ENCODE measurements at regions not wholly inside any gene's neighbourhood (a gene's known extent, or its start where the extent isn't known, plus 50 kb on each side); places are given as distances from the start of the nearest gene placed in this dataset.

- no peak for TF ChIP-seq CTCF (IDR thresholded peaks at IDR 0.05 in 2 of 3, conservative IDR thresholded peaks at IDR 0.05 in 1 of 3; ENCODE audit: control insufficient read depth in 2 of 3, extremely low read depth in 1 of 3, insufficient read depth in 1 of 3, low read depth in 3 of 3, low read length in 3 of 3)
- no peak for TF ChIP-seq E2F4 (IDR thresholded peaks at IDR 0.05; ENCODE audit: low read depth, low read length)
- TF ChIP-seq POLR2AphosphoS5 (IDR thresholded peaks at IDR 0.05; ENCODE audit: low read length): no peak
- TF ChIP-seq NRF1 (conservative IDR thresholded peaks at IDR 0.05; ENCODE audit: low read depth, low read length): no peak
- TF ChIP-seq IKZF1 (conservative IDR thresholded peaks at IDR 0.05): no peak
- no peak for TF ChIP-seq GABPA (IDR thresholded peaks at IDR 0.05; ENCODE audit: low read depth)
- TF ChIP-seq RUNX3 (IDR thresholded peaks at IDR 0.05; ENCODE audit: low read length): no peak
- TF ChIP-seq ATF3 (IDR thresholded peaks at IDR 0.05; ENCODE audit: borderline replicate concordance, extremely low read depth, low read depth, low read length): no peak
Measured at GRCh38 chrX:69280933-69281332, 115.7 kb upstream of the PJA1 start.
